ENCODE measurements at regions not wholly inside any gene's neighbourhood (a gene's known extent, or its start where the extent isn't known, plus 50 kb on each side); places are given as distances from the start of the nearest gene placed in this dataset.

DNA sequence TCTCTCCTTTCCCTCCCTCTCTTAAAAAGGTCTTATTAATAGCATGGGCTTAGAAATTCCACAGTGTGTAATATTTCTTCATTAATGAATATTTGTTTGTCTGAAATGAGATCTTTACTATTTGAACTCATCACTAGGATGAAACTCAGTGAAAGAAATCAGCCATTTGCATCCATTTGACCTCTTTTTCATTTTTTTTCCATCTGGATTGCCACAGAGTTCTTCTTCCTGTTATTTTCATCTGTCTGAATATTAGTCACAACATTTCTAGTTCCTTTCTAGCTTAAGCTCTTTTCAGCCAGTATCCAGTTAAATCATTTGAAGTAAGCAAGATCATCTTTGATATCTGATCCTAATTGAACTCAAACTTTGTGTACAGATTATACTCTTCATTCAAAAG lies 69.2 kb upstream of the PLS3 start:
- no peak for ATAC-seq (ENCODE audit: poor library complexity)
- Histone ChIP-seq H3K4me1 (ENCODE audit: insufficient read depth, low read length) (no peaks in the 10 kb centered on the region), H3K27me3 (ENCODE audit: control insufficient read depth in 1 of 2, insufficient read depth in 2 of 2, low read length in 2 of 2) (no peaks in the 10 kb centered on the region), H3K36me3 (ENCODE audit: insufficient read depth, low read length) (no peaks in the 10 kb centered on the region), H3K27ac (ENCODE audit: low read depth in 1 of 2, low read length in 2 of 2) (no peak overlapping the region), H3K9me3 (ENCODE audit: control insufficient read depth in 1 of 2, insufficient read depth in 1 of 2, low read length in 2 of 2) (no peaks in the 10 kb centered on the region), H3K4me3 (ENCODE audit: low read length) (no peak overlapping the region)
- Mint-ChIP-seq H3K4me1 (ENCODE audit: low read depth) (no peaks in the 10 kb centered on the region), H3K27me3 (no peaks in the 10 kb centered on the region), H3K27ac (no peak overlapping the region), H3K4me3 (no peak overlapping the region), H3K9me3 (peaks cover 2% of the 10 kb centered on the region), H3K36me3 (ENCODE audit: low read depth) (no peaks in the 10 kb centered on the region)
- intact Hi-C loops (cut with DNase I, micrococcal nuclease) = no loop called here
- DNase-seq = no peak
- TF ChIP-seq, protein P1, sequence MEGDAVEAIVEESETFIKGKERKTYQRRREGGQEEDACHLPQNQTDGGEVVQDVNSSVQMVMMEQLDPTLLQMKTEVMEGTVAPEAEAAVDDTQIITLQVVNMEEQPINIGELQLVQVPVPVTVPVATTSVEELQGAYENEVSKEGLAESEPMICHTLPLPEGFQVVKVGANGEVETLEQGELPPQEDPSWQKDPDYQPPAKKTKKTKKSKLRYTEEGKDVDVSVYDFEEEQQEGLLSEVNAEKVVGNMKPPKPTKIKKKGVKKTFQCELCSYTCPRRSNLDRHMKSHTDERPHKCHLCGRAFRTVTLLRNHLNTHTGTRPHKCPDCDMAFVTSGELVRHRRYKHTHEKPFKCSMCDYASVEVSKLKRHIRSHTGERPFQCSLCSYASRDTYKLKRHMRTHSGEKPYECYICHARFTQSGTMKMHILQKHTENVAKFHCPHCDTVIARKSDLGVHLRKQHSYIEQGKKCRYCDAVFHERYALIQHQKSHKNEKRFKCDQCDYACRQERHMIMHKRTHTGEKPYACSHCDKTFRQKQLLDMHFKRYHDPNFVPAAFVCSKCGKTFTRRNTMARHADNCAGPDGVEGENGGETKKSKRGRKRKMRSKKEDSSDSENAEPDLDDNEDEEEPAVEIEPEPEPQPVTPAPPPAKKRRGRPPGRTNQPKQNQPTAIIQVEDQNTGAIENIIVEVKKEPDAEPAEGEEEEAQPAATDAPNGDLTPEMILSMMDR (IDR thresholded peaks at IDR 0.05) = no peak
- ChIA-PET CTCF (no interaction called here), POLR2A (no interaction called here)

GRCh38 chrX:115493015-115493414 lies 68.0 kb upstream of the PLS3 start:
- H3K36me3 Mint-ChIP-seq (ENCODE audit: low read depth) = no peaks in the 10 kb centered on the region
- Histone ChIP-seq H3K4me1 (ENCODE audit: insufficient read depth, low read length) (no peaks in the 10 kb centered on the region), H3K9me3 (ENCODE audit: control insufficient read depth in 1 of 2, insufficient read depth in 1 of 2, low read length in 2 of 2) (no peaks in the 10 kb centered on the region), H3K4me3 (ENCODE audit: low read length) (no peak overlapping the region), H3K27me3 (ENCODE audit: control insufficient read depth in 1 of 2, insufficient read depth in 2 of 2, low read length in 2 of 2) (no peaks in the 10 kb centered on the region), H3K27ac (ENCODE audit: low read depth in 1 of 2, low read length in 2 of 2) (no peak overlapping the region), H3K36me3 (ENCODE audit: insufficient read depth, low read length) (no peaks in the 10 kb centered on the region)
- H3K4me1 Mint-ChIP-seq (ENCODE audit: low read depth) = no peaks in the 10 kb centered on the region
- peaks cover 2% of the 10 kb centered on the region for H3K9me3 Mint-ChIP-seq
- intact Hi-C loops (cut with DNase I, micrococcal nuclease) = no loop called here
- H3K27me3 Mint-ChIP-seq = no peaks in the 10 kb centered on the region
- no peak overlapping the region for H3K27ac Mint-ChIP-seq
- ChIA-PET CTCF (no interaction called here), POLR2A (no interaction called here)
- TF ChIP-seq, protein P1 (IDR thresholded peaks at IDR 0.05) = no peak
- DNase-seq = no peak
- ATAC-seq (ENCODE audit: poor library complexity) = no peak
- H3K4me3 Mint-ChIP-seq = no peak overlapping the region

DNA sequence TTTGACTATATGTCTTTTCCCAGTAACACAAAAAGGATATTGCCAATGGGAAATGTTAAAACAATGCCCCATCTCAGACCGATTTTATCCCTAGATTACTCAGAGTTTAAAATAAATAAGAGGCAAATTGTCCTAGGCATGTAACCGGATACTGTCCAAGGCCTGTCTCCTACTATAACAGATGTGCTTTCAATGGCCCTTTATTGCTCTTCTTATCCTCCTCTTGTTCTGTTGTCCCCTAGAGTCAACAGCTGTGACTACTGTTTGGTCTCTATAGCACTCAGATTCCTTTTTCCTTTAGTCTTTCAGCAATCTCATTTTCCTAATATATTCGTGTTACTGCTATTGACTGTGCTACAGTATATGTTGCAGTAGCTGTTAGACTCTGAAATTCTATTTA lies 66.8 kb upstream of the PLS3 start:
- Mint-ChIP-seq H3K9me3 (no peaks in the 10 kb centered on the region), H3K36me3 (ENCODE audit: low read depth) (no peaks in the 10 kb centered on the region), H3K4me3 (no peak overlapping the region), H3K27me3 (no peaks in the 10 kb centered on the region), H3K4me1 (ENCODE audit: low read depth) (no peaks in the 10 kb centered on the region), H3K27ac (no peak overlapping the region)
- ATAC-seq (ENCODE audit: poor library complexity) = no peak
- no peak for DNase-seq
- H3K36me3 ChIP-seq (ENCODE audit: insufficient read depth, low read length) = no peaks in the 10 kb centered on the region
- H3K4me1 ChIP-seq (ENCODE audit: insufficient read depth, low read length) = no peaks in the 10 kb centered on the region
- H3K27ac ChIP-seq (ENCODE audit: low read depth in 1 of 2, low read length in 2 of 2) = no peak overlapping the region
- ChIA-PET CTCF (no interaction called here), POLR2A (no interaction called here)
- H3K27me3 ChIP-seq (ENCODE audit: control insufficient read depth in 1 of 2, insufficient read depth in 2 of 2, low read length in 2 of 2) = no peaks in the 10 kb centered on the region
- no peaks in the 10 kb centered on the region for H3K9me3 ChIP-seq (ENCODE audit: control insufficient read depth in 1 of 2, insufficient read depth in 1 of 2, low read length in 2 of 2)
- TF ChIP-seq, protein P1 (IDR thresholded peaks at IDR 0.05) = no peak
- intact Hi-C loops (cut with DNase I, micrococcal nuclease) = no loop called here
- H3K4me3 ChIP-seq (ENCODE audit: low read length) = no peak overlapping the region
